ENCODE measurements at regions not wholly inside any gene's neighbourhood (a gene's known extent, or its start where the extent isn't known, plus 50 kb on each side); places are given as distances from the start of the nearest gene placed in this dataset.

DNA sequence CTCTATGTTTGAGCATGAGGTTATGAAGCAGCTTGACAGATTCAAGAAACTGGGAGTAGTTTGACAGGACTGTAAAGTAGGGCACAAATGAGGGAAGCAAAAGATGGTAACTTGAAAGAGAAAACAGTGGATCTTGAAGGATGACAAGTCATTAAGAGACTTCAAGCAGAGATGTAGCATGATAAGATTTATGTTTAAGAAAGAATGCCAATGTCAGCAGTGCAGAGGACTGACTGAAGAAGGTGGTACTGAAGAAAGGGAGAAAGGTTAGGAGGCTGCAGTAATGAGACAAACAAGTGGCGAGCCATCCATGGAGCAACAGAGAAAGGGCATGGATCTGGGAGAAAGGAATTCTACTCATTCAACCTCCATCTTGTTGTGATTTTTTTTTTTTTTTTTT lies 120.2 kb upstream of the RAP1B start:
- TF ChIP-seq EZH2 (IDR thresholded peaks at IDR 0.05; ENCODE audit: low read length) = no peak
- TF ChIP-seq, protein P1, sequence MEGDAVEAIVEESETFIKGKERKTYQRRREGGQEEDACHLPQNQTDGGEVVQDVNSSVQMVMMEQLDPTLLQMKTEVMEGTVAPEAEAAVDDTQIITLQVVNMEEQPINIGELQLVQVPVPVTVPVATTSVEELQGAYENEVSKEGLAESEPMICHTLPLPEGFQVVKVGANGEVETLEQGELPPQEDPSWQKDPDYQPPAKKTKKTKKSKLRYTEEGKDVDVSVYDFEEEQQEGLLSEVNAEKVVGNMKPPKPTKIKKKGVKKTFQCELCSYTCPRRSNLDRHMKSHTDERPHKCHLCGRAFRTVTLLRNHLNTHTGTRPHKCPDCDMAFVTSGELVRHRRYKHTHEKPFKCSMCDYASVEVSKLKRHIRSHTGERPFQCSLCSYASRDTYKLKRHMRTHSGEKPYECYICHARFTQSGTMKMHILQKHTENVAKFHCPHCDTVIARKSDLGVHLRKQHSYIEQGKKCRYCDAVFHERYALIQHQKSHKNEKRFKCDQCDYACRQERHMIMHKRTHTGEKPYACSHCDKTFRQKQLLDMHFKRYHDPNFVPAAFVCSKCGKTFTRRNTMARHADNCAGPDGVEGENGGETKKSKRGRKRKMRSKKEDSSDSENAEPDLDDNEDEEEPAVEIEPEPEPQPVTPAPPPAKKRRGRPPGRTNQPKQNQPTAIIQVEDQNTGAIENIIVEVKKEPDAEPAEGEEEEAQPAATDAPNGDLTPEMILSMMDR (optimal IDR thresholded peaks at IDR 0.05 in 1 of 3, IDR thresholded peaks at IDR 0.05 in 1 of 3, conservative IDR thresholded peaks at IDR 0.05 in 1 of 3; ENCODE audit: extremely low read depth in 1 of 3, insufficient read depth in 2 of 3, low read length in 3 of 3) = no peak
- no peaks in the 10 kb centered on the region for H3K79me2 ChIP-seq (ENCODE audit: control insufficient read depth, insufficient read depth, low read length)
- no peak overlapping the region for H3K9ac ChIP-seq (ENCODE audit: control insufficient read depth, extremely low read depth, insufficient read depth, low read length)
- no peaks in the 10 kb centered on the region for H3K36me3 ChIP-seq (ENCODE audit: control insufficient read depth in 2 of 2, extremely low read depth in 1 of 2, insufficient read depth in 2 of 2, low read length in 2 of 2)
- DNase-seq (ENCODE audit: low read depth, low spot score) = no peak
- H3K9me3 ChIP-seq (ENCODE audit: control insufficient read depth, low read depth, low read length) = no peaks in the 10 kb centered on the region
- H3K9me1 ChIP-seq (ENCODE audit: control insufficient read depth, extremely low read depth, insufficient read depth, low read length) = no peaks in the 10 kb centered on the region
- no peak overlapping the region for H3K27ac ChIP-seq (ENCODE audit: control insufficient read depth, insufficient read depth, low read length)
- H3K27me3 ChIP-seq (ENCODE audit: control insufficient read depth, extremely low read depth, insufficient read depth, low read length) = no peaks in the 10 kb centered on the region
- no peak overlapping the region for H2AFZ ChIP-seq (ENCODE audit: control insufficient read depth, low read length)
- dilution Hi-C loops (cut with MboI; ENCODE audit: extremely low pct_ligation_motif_present, low sequenced_read_pairs) = no loop called here
- H4K20me1 ChIP-seq (ENCODE audit: control insufficient read depth, extremely low read depth, insufficient read depth, low read length) = no peaks in the 10 kb centered on the region
- no peaks in the 10 kb centered on the region for H3K4me1 ChIP-seq (ENCODE audit: control insufficient read depth, extremely low read depth, insufficient read depth, low read length)
- no peak overlapping the region for H3K4me2 ChIP-seq (ENCODE audit: control insufficient read depth, extremely low read depth, insufficient read depth, low read depth, low read length)
- no peak overlapping the region for H3K4me3 ChIP-seq (ENCODE audit: control insufficient read depth in 2 of 3, extremely low read depth in 1 of 3, insufficient read depth in 2 of 3, low read depth in 1 of 3, low read length in 3 of 3)
- no peak for FAIRE-seq

DNA sequence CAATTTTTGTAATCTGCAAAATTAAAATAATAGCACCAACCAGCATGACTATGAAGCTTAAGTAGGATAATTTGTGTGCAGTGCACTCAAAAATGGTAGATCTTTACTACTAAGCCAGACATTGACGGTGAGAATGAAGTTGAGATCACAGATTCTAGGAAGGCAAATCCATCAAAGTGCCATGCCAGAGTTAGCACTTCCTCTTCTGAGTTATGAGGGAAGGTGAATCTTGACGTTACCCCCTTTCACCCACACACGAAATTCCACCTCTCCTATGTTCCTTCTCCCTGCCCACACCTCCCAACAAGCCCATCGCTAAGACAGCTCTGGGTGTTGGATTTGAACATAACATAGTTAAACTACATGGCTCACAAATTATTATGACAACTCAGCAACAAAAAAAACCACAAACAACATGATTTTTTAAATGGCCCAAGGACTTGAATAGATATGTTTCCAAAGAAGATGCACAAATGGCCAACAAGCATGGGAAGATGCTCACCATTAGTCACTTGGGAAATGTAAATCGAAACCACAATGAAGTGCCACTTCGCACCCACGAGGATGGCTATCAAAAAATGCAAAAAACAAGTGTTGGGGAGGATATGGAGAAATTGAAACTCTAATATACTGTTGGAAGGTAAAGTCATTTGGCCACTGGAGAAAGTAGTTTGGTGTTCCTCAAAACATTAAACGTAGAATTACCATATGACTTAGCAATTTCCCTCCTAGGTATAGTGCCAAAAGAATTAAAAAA lies 119.3 kb upstream of the RAP1B start:
- no peak overlapping the region for H3K4me3 ChIP-seq (ENCODE audit: control insufficient read depth in 2 of 3, extremely low read depth in 1 of 3, insufficient read depth in 2 of 3, low read depth in 1 of 3, low read length in 3 of 3)
- no peaks in the 10 kb centered on the region for H4K20me1 ChIP-seq (ENCODE audit: control insufficient read depth, extremely low read depth, insufficient read depth, low read length)
- no peak overlapping the region for H3K9ac ChIP-seq (ENCODE audit: control insufficient read depth, extremely low read depth, insufficient read depth, low read length)
- FAIRE-seq = no peak
- H3K27ac ChIP-seq (ENCODE audit: control insufficient read depth, insufficient read depth, low read length) = no peak overlapping the region
- H3K9me1 ChIP-seq (ENCODE audit: control insufficient read depth, extremely low read depth, insufficient read depth, low read length) = no peaks in the 10 kb centered on the region
- no peaks in the 10 kb centered on the region for H3K79me2 ChIP-seq (ENCODE audit: control insufficient read depth, insufficient read depth, low read length)
- no peak for DNase-seq (ENCODE audit: low read depth, low spot score)
- H3K4me1 ChIP-seq (ENCODE audit: control insufficient read depth, extremely low read depth, insufficient read depth, low read length) = no peaks in the 10 kb centered on the region
- no peaks in the 10 kb centered on the region for H3K9me3 ChIP-seq (ENCODE audit: control insufficient read depth, low read depth, low read length)
- no peaks in the 10 kb centered on the region for H3K36me3 ChIP-seq (ENCODE audit: control insufficient read depth in 2 of 2, extremely low read depth in 1 of 2, insufficient read depth in 2 of 2, low read length in 2 of 2)
- dilution Hi-C loops (cut with MboI; ENCODE audit: extremely low pct_ligation_motif_present, low sequenced_read_pairs) = no loop called here
- H3K27me3 ChIP-seq (ENCODE audit: control insufficient read depth, extremely low read depth, insufficient read depth, low read length) = no peaks in the 10 kb centered on the region
- TF ChIP-seq, protein P1 (optimal IDR thresholded peaks at IDR 0.05 in 1 of 3, IDR thresholded peaks at IDR 0.05 in 1 of 3, conservative IDR thresholded peaks at IDR 0.05 in 1 of 3; ENCODE audit: extremely low read depth in 1 of 3, insufficient read depth in 2 of 3, low read length in 3 of 3) = no peak
- TF ChIP-seq EZH2 (IDR thresholded peaks at IDR 0.05; ENCODE audit: low read length) = no peak
- no peak overlapping the region for H3K4me2 ChIP-seq (ENCODE audit: control insufficient read depth, extremely low read depth, insufficient read depth, low read depth, low read length)
- no peak overlapping the region for H2AFZ ChIP-seq (ENCODE audit: control insufficient read depth, low read length)

Measured in keratinocyte (primary cell).